ENCODE measurements at regions not wholly inside any gene's neighbourhood (a gene's known extent, or its start where the extent isn't known, plus 50 kb on each side); places are given as distances from the start of the nearest gene placed in this dataset.

- no peak overlapping the region for H3K4me3 ChIP-seq (ENCODE audit: low read depth, poor library complexity, severe bottlenecking)
- intact Hi-C loops (cut with DNase I; ENCODE audit: low total_unique reads), result no loop called here
- DNase-seq (ENCODE audit: low spot score in 2 of 2), result no peak
- 19 to 21% methylated on average over 23 to 27 of the region's 27 CpGs for WGBS, 2 donors
- TF ChIP-seq POLR2A (IDR thresholded peaks at IDR 0.05) (no peak), CTCF (IDR thresholded peaks at IDR 0.05) (no peak)
These were observed 141.3 kb upstream of the VKORC1L1 start for GRCh38 chr7:65731562-65732035.

- WGBS, 2 donors, result 83 to 86% methylated on average over 2 of the region's 2 CpGs
- no peak overlapping the region for H3K4me3 ChIP-seq (ENCODE audit: low read depth, poor library complexity, severe bottlenecking)
- DNase-seq (ENCODE audit: low spot score in 2 of 2), result no peak
- intact Hi-C loops (cut with DNase I; ENCODE audit: low total_unique reads), result no loop called here
- TF ChIP-seq POLR2A (IDR thresholded peaks at IDR 0.05) (no peak), CTCF (IDR thresholded peaks at IDR 0.05) (no peak)
These were observed 128.5 kb upstream of the VKORC1L1 start for GRCh38 chr7:65744406-65744805.

- H3K4me3 ChIP-seq (ENCODE audit: low read depth, poor library complexity, severe bottlenecking), result no peak overlapping the region
- WGBS, 2 donors, result 38 to 43% methylated on average over 3 of the region's 3 CpGs
- TF ChIP-seq POLR2A (IDR thresholded peaks at IDR 0.05) (no peak), CTCF (IDR thresholded peaks at IDR 0.05) (no peak)
- no peak for DNase-seq (ENCODE audit: low spot score in 2 of 2)
- intact Hi-C loops (cut with DNase I; ENCODE audit: low total_unique reads), result no loop called here
These were observed 126.5 kb upstream of the VKORC1L1 start for GRCh38 chr7:65746398-65746669.

GRCh38 chr7:65749039-65749438, 123.8 kb upstream of the VKORC1L1 start:
- intact Hi-C loops (cut with DNase I; ENCODE audit: low total_unique reads), result no loop called here
- 91 to 97% methylated on average over 4 of the region's 4 CpGs for WGBS, 2 donors
- no peak overlapping the region for H3K4me3 ChIP-seq (ENCODE audit: low read depth, poor library complexity, severe bottlenecking)
- no peak for DNase-seq (ENCODE audit: low spot score in 2 of 2)
- TF ChIP-seq CTCF (IDR thresholded peaks at IDR 0.05) (no peak), POLR2A (IDR thresholded peaks at IDR 0.05) (no peak)

- WGBS, 2 donors, result 93 to 96% methylated on average over 12 of the region's 12 CpGs
These were observed 123.4 kb upstream of the VKORC1L1 start for GRCh38 chr7:65749518-65749917.

More at GRCh38 chr7:65749518-65749917, 123.4 kb upstream of the VKORC1L1 start:
- no peak for TF ChIP-seq POLR2A (IDR thresholded peaks at IDR 0.05)
- TF ChIP-seq CTCF (IDR thresholded peaks at IDR 0.05), result no peak
- DNase-seq (ENCODE audit: low spot score in 2 of 2), result no peak
- intact Hi-C loops (cut with DNase I; ENCODE audit: low total_unique reads), result no loop called here
- no peak overlapping the region for H3K4me3 ChIP-seq (ENCODE audit: low read depth, poor library complexity, severe bottlenecking)

Data from lower leg skin (tissue), 4 donors.